GM12891 (cell line): ENCODE measurements at regions not wholly inside any gene's neighbourhood (a gene's known extent, or its start where the extent isn't known, plus 50 kb on each side); places are given as distances from the start of the nearest gene placed in this dataset.
"Not testable (repeated sequence)": the region's sequence is repeated elsewhere in the genome, so short reads cannot be mapped to it uniquely, and the experiment has no call there.

Experiments used
- DNase-seq: peaks from one replicate; pipeline ENCODE4 v3.0.0; 2011; ENCODE audit warnings: low spot score; ENCODE audit not compliant: insufficient read length
- FAIRE-seq: peaks from 2 replicates; lab custom pipeline; 2011; peaks lifted over from hg19 to GRCh38; lab: Jason Lieb, UNC
- PAX5 ChIP-seq: IDR thresholded peaks from 2 replicates; pipeline ENCODE4 v1.6.1; 2011; ENCODE audit warnings: low read length, moderate library complexity, mild to moderate bottlenecking; ENCODE audit not compliant: insufficient read depth, severe bottlenecking
- POLR2A ChIP-seq: IDR thresholded peaks from 2 replicates; pipeline ENCODE4 v1.6.1; 2011; ENCODE audit warnings: low read depth, low read length, control low read depth
- POLR2AphosphoS5 ChIP-seq: IDR thresholded peaks from 2 replicates; pipeline ENCODE4 v1.6.1; 2011; ENCODE audit warnings: low read depth, low read length, control low read depth
- POU2F2 ChIP-seq: IDR thresholded peaks from 2 replicates; pipeline ENCODE4 v1.6.1; 2011; ENCODE audit warnings: low read depth, mild to moderate bottlenecking, control low read depth, low read length, moderate library complexity
- SPI1 ChIP-seq: IDR thresholded peaks from 2 replicates; pipeline ENCODE4 v1.6.1; 2011; ENCODE audit warnings: low read depth, low read length, control low read depth
- TAF1 ChIP-seq: IDR thresholded peaks from 2 replicates; pipeline ENCODE4 v1.6.1; 2011; ENCODE audit warnings: low read depth, low read length, control low read depth

DNA sequence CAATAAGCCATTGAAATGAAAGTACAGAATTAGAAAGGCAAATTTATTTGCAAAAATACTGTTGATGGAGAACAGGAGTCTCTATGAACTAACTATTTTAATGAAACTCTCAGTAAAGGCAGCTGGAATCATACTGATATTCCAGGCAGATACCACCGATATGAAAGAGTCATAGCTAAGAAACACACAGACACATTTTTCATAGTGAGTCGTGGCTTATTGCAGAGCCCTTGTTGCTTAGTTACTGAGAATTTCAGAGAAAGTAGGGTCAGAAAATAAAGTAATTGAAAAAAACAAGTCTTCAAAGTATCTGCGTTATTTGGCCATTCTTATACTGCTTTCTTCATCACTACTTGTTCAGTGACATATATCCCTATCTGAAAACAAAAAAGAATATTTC, 1890.9 kb downstream of the PCDH9 start:
- TF ChIP-seq SPI1: no peak
- TF ChIP-seq TAF1: no peak
- no peak for TF ChIP-seq PAX5
- DNase-seq: no peak
- FAIRE-seq: no peak

DNA sequence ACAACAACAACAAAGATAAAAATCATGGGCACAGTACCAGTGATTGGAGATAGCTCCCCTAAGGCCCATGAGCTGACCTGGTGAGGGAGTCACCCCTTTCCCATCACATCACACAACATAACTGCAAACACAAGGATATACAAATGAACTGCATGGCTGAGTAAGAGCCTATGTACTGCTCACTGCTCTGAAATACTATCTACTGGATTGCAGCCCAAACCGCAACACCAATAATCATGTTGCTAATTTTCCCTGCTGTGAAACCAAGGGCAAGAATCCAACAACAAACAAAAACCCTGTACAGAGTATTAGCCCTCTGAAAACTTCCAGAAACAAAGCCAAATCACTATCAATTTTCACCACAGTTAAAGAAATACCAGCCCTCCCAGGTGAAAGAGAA, 1893.2 kb downstream of the PCDH9 start:
- DNase-seq: no peak
- no peak for FAIRE-seq
- TF ChIP-seq POLR2AphosphoS5: no peak
- TF ChIP-seq SPI1: no peak
- TF ChIP-seq POLR2A: no peak
- no peak for TF ChIP-seq TAF1
- TF ChIP-seq POU2F2: no peak
- no peak for TF ChIP-seq PAX5

DNA sequence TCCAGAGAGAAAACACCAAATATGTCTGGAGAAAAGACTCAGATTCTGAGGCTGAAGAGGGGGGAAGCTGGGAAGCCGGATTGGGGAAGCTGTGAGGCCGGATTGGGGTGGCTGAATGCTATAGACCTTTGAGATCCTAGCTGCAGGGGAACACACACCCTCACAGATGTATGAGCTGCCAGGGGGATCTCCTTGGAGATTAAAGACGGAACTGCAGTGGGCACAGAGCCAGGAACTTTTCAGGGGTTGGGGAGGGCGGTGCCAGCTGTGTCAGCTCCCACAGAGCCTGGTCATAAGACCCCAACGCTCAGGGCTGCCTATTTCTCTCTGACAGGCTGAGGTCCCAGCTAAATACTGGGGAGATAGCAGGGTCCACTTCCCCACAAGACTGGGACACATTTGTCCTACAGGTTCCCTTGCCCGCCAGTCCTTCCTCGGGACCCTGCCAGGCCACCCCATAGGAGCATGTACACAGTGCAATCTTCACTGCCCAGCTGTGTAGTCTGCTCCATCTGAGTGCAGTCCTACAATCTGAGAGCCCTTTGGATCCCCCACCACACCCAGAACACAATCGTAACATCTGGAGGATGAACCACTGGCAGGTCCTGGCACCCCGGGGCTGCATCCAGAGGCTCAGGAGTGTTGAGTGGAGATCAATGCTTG, 1893.9 kb downstream of the PCDH9 start:
- no peak for FAIRE-seq
- no peak for DNase-seq
- TF ChIP-seq TAF1 (no peak), PAX5 (no peak), POLR2A (no peak), POU2F2 (no peak), POLR2AphosphoS5 (no peak), SPI1 (no peak)

DNA sequence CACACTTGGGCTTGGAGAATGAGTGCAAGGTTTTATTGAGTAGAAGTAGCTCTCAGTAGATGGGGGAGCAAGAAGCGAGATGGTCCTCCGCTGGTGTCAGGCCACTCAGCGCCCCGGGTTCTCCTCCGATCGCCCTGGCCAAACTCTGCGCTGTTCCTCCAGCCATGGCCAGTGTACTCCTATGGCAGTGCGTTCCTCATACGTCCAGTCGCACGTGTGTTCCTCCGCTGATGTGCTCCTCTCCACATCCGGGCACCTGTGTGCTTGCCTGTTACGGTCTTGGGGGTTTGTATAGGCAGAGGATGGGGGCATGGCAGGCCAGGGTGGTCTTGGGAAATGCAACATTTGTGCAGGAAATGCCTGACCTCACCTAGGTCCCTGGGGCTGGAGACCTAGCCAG, 1899.4 kb downstream of the PCDH9 start:
- DNase-seq (no peak), FAIRE-seq (no peak)
- TF ChIP-seq PAX5: no peak
- TF ChIP-seq POLR2A: no peak
- no peak for TF ChIP-seq SPI1
- TF ChIP-seq POU2F2: no peak
- no peak for TF ChIP-seq POLR2AphosphoS5
- TF ChIP-seq TAF1: no peak

DNA sequence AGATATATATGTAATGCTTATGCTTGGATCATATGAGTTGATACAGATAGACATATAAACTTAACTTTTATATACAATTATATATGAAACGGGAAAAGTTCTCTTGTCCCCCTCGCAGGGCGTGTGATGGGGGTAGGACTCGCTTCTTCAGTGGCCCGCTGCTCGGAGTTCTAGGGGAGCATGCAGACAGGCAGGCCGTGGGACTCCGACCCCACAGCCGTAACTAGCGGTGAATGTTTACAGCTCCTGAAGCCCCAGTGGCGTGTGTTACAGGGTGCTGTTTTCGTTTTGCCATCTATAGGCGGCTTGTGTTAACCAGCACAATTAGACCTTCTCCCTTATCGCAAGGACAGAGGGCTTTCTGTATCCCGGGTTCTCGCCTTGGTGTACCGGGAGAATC, 1899.8 kb downstream of the PCDH9 start:
- DNase-seq: no peak
- TF ChIP-seq POU2F2 (no peak), POLR2AphosphoS5 (no peak), SPI1 (no peak), TAF1 (no peak), POLR2A (no peak), PAX5 (no peak)
- no peak for FAIRE-seq

DNA sequence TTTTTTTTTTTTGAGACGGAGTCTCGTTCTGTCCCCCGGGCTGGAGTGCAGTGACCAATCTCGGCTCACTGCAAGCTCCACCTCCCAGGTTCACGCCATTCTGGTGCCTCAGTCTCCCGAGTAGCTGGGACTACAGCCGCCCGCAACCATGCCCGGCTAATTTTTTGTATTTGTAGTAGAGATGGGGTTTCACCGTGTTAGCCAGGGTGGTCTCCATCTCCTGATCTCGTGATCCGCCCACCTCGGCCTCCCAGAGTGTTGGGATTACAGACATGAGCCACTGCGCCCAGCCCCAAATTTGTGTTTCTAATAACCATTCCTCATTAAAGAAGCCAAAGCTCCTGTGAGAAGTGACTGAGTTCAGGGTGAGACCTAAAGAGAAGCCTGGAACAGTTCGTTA, 1906.9 kb downstream of the PCDH9 start:
- DNase-seq, FAIRE-seq: not testable (repeated sequence)

DNA sequence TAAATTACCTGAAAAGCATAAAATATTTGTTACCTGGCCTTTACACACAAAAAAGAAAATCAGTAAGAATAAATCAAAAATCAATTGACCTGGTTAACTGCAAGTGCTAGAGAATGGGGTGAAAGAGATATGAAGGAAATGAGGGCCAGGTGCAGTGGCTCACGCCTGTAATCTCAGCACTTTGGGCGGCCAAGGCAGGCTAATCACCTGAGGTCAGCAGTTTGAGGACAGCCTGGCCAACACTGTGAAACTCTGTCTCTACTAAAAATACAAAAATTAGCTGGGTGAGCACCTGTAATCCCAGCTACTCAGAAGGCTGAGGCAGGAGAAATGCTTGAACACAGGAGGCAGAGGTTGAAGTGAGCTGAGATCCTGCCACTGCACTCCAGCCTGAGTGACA, 1908.7 kb downstream of the PCDH9 start:
- not testable (repeated sequence) for DNase-seq, FAIRE-seq

DNA sequence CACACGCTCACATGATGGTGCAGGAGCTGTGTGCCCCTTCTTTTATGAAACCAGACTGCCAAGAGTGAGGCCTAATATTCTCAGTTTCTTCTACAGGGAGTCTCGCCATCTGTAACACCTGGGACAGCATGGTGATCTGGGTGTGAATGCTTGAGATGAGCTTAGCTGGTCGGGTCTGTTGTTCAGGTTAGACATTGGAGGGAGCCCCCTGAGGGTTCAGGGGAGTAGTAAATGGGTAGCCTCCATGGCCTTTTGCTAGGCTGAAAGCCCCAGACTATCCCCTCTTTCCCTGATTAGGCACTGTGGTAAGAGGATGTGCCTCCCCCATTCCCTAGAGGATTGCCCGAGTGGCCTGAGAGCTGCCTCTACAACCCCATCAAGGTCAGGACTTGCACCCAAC, 1916.1 kb downstream of the PCDH9 start:
- DNase-seq: no peak
- FAIRE-seq: no peak
- TF ChIP-seq SPI1 (no peak), TAF1 (no peak), POLR2AphosphoS5 (no peak), PAX5 (no peak), POU2F2 (no peak), POLR2A (no peak)

DNA sequence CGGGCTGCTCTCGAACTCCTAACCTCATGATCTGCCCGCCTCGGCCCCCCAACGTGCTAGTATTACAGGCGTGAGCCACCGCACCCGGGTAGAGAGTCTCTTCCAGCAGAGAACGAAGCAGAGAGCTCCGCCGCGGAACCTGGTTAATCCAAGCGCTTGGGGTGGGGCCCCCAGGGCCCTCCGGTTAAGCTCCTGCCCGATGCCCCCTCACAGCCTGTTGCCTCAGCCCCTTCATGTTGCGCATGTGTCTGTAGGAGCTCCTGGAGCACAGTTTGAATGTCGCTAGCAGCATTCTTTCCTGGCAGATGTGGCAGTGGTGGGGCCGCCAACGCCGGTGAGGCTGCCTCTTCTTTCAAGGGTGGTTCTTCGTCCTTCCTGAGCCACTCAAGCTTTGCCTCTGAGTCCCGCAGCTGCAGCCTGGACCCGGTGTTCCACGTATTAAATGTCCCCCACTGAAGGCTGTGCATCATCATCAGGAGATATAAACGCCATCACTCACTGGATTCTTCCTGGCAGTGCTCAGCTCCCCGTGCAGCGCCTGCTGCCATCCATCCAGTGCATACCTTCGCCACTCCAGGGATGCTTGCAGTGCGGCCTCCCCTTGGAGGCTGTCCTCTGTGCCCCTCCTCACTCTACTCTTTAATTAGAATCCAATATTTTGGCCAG, 1919.3 kb downstream of the PCDH9 start:
- DNase-seq (no peak), FAIRE-seq (no peak)
- no peak for TF ChIP-seq SPI1
- no peak for TF ChIP-seq POLR2AphosphoS5
- TF ChIP-seq POU2F2: no peak
- TF ChIP-seq POLR2A: no peak
- TF ChIP-seq PAX5: no peak
- no peak for TF ChIP-seq TAF1

DNA sequence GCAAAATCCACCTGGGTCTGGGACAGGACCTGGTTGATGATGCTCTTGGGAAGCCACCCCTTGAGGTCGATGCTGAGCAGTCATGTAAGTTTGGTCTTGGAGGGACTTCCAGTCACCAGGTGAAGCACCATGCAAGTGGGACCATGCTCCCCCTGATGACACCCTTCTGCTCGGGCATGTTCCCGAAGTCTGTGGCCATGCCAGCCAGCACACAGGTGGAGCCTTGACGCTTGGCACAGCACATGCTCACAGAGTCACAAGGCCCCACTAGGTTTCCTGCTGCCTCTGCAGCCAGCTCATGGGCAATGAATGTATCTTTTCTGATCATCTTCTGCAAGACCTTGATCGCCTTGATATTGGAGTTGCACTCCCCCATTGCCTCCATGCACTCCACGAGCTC, 1920.2 kb downstream of the PCDH9 start:
- TF ChIP-seq POLR2AphosphoS5 (no peak), SPI1 (no peak)
- DNase-seq: no peak
- FAIRE-seq: no peak

DNA sequence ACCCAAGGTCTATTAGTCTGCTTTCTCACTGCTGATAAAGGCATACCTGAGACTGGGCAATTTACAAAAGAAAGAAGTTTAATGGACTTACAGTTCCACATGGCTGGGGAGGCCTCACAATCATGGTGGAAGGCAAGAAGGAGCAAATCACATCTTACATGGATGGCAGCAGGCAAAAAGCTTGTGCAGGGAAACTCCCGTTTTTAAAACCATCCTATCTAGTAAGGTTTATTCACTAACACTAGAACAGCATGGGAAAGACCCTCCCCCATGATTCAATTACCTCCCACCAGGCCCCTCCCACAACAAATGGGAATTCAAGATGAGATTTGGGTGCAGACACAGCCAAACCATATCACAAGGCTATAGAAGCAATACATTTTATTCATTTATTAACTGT, 1921.4 kb downstream of the PCDH9 start:
- not testable (repeated sequence) for DNase-seq, FAIRE-seq

DNA sequence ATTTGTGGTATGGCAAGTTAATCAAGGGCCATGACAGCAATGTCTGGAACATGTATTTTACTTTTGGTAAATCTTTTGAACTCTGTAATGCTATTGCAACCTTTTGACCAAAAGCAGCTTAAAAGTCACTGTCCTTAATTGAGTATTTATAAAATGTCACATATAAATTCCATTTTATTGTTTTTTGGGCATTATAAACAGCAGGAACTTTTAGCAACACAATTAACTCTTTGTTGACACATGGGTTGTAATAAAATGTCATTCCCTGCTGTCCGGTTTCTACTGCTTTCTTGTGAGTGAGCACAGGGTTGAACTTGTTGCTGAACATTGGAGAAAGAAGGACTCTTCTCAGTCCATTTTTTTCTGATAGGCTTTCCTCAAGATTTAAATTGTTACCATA, 1923.1 kb downstream of the PCDH9 start:
- no peak for FAIRE-seq
- DNase-seq: no peak
- TF ChIP-seq TAF1 (no peak), POLR2A (no peak), SPI1 (no peak), PAX5 (no peak), POLR2AphosphoS5 (no peak), POU2F2 (no peak)
